ENCODE measurements at regions not wholly inside any gene's neighbourhood (a gene's known extent, or its start where the extent isn't known, plus 50 kb on each side); places are given as distances from the start of the nearest gene placed in this dataset.

GRCh38 chr5:18311266-18311665, 677.0 kb downstream of the TAF11L14 start:
- Histone ChIP-seq H3K4me3 (ENCODE audit: low read depth, low read length) (no peak overlapping the region), H3K36me3 (ENCODE audit: control insufficient read depth, insufficient read depth, low read length) (no peaks in the 10 kb centered on the region), H3K4me1 (no peaks in the 10 kb centered on the region), H2AFZ (no peak overlapping the region), H3K27ac (no peak overlapping the region), H3K9ac (no peak overlapping the region), H3K79me2 (no peaks in the 10 kb centered on the region), H3K9me3 (ENCODE audit: control insufficient read depth, low read length) (no peaks in the 10 kb centered on the region), H3K4me2 (ENCODE audit: low read length) (no peak overlapping the region), H3K27me3 (ENCODE audit: control insufficient read depth, insufficient read depth, low read length) (no peaks in the 10 kb centered on the region)
- TF ChIP-seq CTCF (IDR thresholded peaks at IDR 0.05): no peak

GRCh38 chr5:18312016-18312415, 677.8 kb downstream of the TAF11L14 start:
- Histone ChIP-seq H3K4me3 (ENCODE audit: low read depth, low read length) (no peak overlapping the region), H3K4me1 (no peaks in the 10 kb centered on the region), H2AFZ (no peak overlapping the region), H3K9ac (no peak overlapping the region), H3K27me3 (ENCODE audit: control insufficient read depth, insufficient read depth, low read length) (no peaks in the 10 kb centered on the region), H3K79me2 (no peaks in the 10 kb centered on the region), H3K27ac (no peak overlapping the region), H3K36me3 (ENCODE audit: control insufficient read depth, insufficient read depth, low read length) (no peaks in the 10 kb centered on the region), H3K4me2 (ENCODE audit: low read length) (no peak overlapping the region), H3K9me3 (ENCODE audit: control insufficient read depth, low read length) (no peaks in the 10 kb centered on the region)
- TF ChIP-seq CTCF (IDR thresholded peaks at IDR 0.05): no peak

GRCh38 chr5:18314192-18314778, 680.0 kb downstream of the TAF11L14 start:
- Histone ChIP-seq H3K36me3 (ENCODE audit: control insufficient read depth, insufficient read depth, low read length) (no peaks in the 10 kb centered on the region), H3K79me2 (no peaks in the 10 kb centered on the region), H3K4me2 (ENCODE audit: low read length) (no peak overlapping the region), H3K4me3 (ENCODE audit: low read depth, low read length) (no peak overlapping the region), H2AFZ (no peak overlapping the region), H3K9ac (no peak overlapping the region), H3K4me1 (no peaks in the 10 kb centered on the region), H3K9me3 (ENCODE audit: control insufficient read depth, low read length) (no peaks in the 10 kb centered on the region), H3K27ac (no peak overlapping the region), H3K27me3 (ENCODE audit: control insufficient read depth, insufficient read depth, low read length) (no peaks in the 10 kb centered on the region)
- peak; percentile 52 for TF ChIP-seq CTCF (IDR thresholded peaks at IDR 0.05)

- Histone ChIP-seq H3K27ac (no peak overlapping the region), H3K27me3 (ENCODE audit: control insufficient read depth, insufficient read depth, low read length) (no peaks in the 10 kb centered on the region), H3K4me3 (ENCODE audit: low read depth, low read length) (no peak overlapping the region), H3K9me3 (ENCODE audit: control insufficient read depth, low read length) (no peaks in the 10 kb centered on the region), H3K4me2 (ENCODE audit: low read length) (no peak overlapping the region), H3K9ac (no peak overlapping the region), H3K79me2 (no peaks in the 10 kb centered on the region), H3K4me1 (no peaks in the 10 kb centered on the region), H3K36me3 (ENCODE audit: control insufficient read depth, insufficient read depth, low read length) (no peaks in the 10 kb centered on the region), H2AFZ (no peak overlapping the region)
- no peak for TF ChIP-seq CTCF (IDR thresholded peaks at IDR 0.05)
These were observed 687.1 kb downstream of the TAF11L14 start for GRCh38 chr5:18321262-18321942.

- TF ChIP-seq CTCF (IDR thresholded peaks at IDR 0.05): no peak
- H3K4me1 ChIP-seq: no peaks in the 10 kb centered on the region
These were observed 689.6 kb downstream of the TAF11L14 start for GRCh38 chr5:18323891-18324290.

More at GRCh38 chr5:18323891-18324290, 689.6 kb downstream of the TAF11L14 start:
- Histone ChIP-seq H3K36me3 (ENCODE audit: control insufficient read depth, insufficient read depth, low read length) (no peaks in the 10 kb centered on the region), H3K4me3 (ENCODE audit: low read depth, low read length) (no peak overlapping the region), H3K9me3 (ENCODE audit: control insufficient read depth, low read length) (no peaks in the 10 kb centered on the region), H3K27ac (no peak overlapping the region), H3K27me3 (ENCODE audit: control insufficient read depth, insufficient read depth, low read length) (no peaks in the 10 kb centered on the region), H2AFZ (no peak overlapping the region), H3K79me2 (no peaks in the 10 kb centered on the region), H3K4me2 (ENCODE audit: low read length) (no peak overlapping the region), H3K9ac (no peak overlapping the region)
